ENCODE measurements at regions not wholly inside any gene's neighbourhood (a gene's known extent, or its start where the extent isn't known, plus 50 kb on each side); places are given as distances from the start of the nearest gene placed in this dataset.

DNA sequence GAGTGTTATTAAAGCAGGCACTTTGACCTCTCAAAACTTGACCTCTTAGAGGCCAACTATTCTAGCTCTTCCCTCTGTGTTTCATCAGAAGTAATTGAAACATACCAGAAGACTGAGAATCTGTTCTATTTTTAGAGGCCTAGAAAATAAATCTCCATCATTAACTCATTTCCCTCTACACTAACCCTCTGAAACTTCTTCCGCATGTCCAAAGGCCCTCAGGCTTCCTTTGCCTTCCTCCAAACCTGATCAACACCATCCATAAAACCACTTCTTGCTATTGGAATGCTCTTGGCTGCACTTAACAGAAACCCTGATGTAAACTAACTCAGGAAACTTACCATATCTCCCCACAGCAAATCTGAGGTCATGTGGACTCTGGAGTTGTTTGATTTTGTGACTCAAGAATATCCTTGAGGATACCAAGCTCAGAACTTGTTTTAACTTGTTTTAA lies 196.4 kb downstream of the RPAP3 start:
- H3K4me1 Mint-ChIP-seq = no peaks in the 10 kb centered on the region
- POLR2A ChIA-PET = no interaction called here
- H3K9me3 Mint-ChIP-seq = peaks cover 31% of the 10 kb centered on the region
- DNase-seq (ENCODE audit: low spot score) (no peak), ATAC-seq (no peak)
- no peak overlapping the region for H3K4me3 Mint-ChIP-seq
- TF ChIP-seq ZMAT4 (CRISPR knock-in tag; IDR thresholded peaks at IDR 0.05) (no peak), KAT7 (CRISPR knock-in tag; IDR thresholded peaks at IDR 0.05; ENCODE audit: borderline replicate concordance) (no peak), GRHL2 (CRISPR knock-in tag; IDR thresholded peaks at IDR 0.05; ENCODE audit: insufficient replicate concordance, severe bottlenecking) (no peak)
- CTCF ChIA-PET = no interaction called here
- H3K36me3 Mint-ChIP-seq = peaks cover 7% of the 10 kb centered on the region
- no peak overlapping the region for H3K27ac Mint-ChIP-seq
- H3K27me3 Mint-ChIP-seq (ENCODE audit: low read depth) = 0 out of 2 replicates have a peak, but pooled peaks cover 4% of the 10 kb centered on the region

DNA sequence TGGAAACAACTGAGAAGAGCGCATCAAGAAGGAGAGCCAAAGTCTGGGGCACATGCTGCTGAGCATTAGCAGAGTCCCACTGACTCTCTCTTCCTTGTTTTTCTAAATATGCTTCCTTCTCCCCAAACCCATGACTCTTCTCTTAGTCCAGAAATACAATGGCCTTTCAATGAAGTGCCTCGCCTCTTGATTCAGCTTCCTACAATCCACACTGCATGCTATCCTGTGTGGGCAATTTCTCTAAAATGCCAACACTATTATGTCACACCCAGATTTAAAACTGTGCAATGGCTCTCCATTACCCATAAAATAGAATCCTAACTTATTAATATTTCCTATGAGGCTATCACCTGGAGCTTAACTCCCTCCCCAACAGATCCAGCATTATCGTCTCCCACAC lies 198.6 kb downstream of the RPAP3 start:
- Mint-ChIP-seq H3K36me3 (no peaks in the 10 kb centered on the region), H3K4me3 (no peak overlapping the region), H3K4me1 (no peaks in the 10 kb centered on the region), H3K9me3 (peaks cover 24% of the 10 kb centered on the region), H3K27ac (no peak overlapping the region), H3K27me3 (ENCODE audit: low read depth) (peaks cover 4% of the 10 kb centered on the region; the same call in 1 of the 2 replicates)
- TF ChIP-seq ZNF232 (CRISPR knock-in tag; IDR thresholded peaks at IDR 0.05) (no peak), ZNF263 (CRISPR knock-in tag; IDR thresholded peaks at IDR 0.05; ENCODE audit: low read depth) (no peak), ZNF532 (CRISPR knock-in tag; IDR thresholded peaks at IDR 0.05; ENCODE audit: borderline replicate concordance) (no peak)
- TF ChIP-seq, protein P1, sequence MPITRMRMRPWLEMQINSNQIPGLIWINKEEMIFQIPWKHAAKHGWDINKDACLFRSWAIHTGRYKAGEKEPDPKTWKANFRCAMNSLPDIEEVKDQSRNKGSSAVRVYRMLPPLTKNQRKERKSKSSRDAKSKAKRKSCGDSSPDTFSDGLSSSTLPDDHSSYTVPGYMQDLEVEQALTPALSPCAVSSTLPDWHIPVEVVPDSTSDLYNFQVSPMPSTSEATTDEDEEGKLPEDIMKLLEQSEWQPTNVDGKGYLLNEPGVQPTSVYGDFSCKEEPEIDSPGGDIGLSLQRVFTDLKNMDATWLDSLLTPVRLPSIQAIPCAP (CRISPR knock-in tag; IDR thresholded peaks at IDR 0.05) = no peak
- DNase-seq (ENCODE audit: low spot score) = no peak
- CTCF ChIA-PET = interaction anchor here (0.6 kb wide), 1 partner anchor 370 kb away, joined by 3 read pairs; no protein-coding TSS in a partner anchor
- POLR2A ChIA-PET = no interaction called here
- no peak for ATAC-seq

GRCh38 chr12:47504775-47505446 lies 200.9 kb downstream of the RPAP3 start:
- no peak overlapping the region for H3K4me3 Mint-ChIP-seq
- H3K27ac Mint-ChIP-seq = no peak overlapping the region
- H3K4me1 Mint-ChIP-seq = no peaks in the 10 kb centered on the region
- H3K36me3 Mint-ChIP-seq = no peaks in the 10 kb centered on the region
- DNase-seq (ENCODE audit: low spot score) (no peak), ATAC-seq (no peak)
- peaks cover 31% of the 10 kb centered on the region for H3K9me3 Mint-ChIP-seq
- no peak for TF ChIP-seq OVOL2 (CRISPR knock-in tag; IDR thresholded peaks at IDR 0.05; ENCODE audit: borderline replicate concordance)
- TF ChIP-seq PRDM15 (CRISPR knock-in tag; IDR thresholded peaks at IDR 0.05) = no peak
- CTCF ChIA-PET = no interaction called here
- H3K27me3 Mint-ChIP-seq (ENCODE audit: low read depth) = peaks cover 12% of the 10 kb centered on the region
- POLR2A ChIA-PET = no interaction called here

Measured in WTC11 (cell line).